ENCODE measurements at regions not wholly inside any gene's neighbourhood (a gene's known extent, or its start where the extent isn't known, plus 50 kb on each side); places are given as distances from the start of the nearest gene placed in this dataset.

GRCh38 chr3:30085486-30085885, 520.9 kb upstream of the TGFBR2 start:
- H3K36me3 ChIP-seq (ENCODE audit: control insufficient read depth, insufficient read depth, low read length), result no peaks in the 10 kb centered on the region
- Mint-ChIP-seq H3K9me3 (ENCODE audit: unreplicated experiment) (peaks cover 24% of the 10 kb centered on the region), H3K27me3 (ENCODE audit: insufficient read depth, unreplicated experiment) (no peaks in the 10 kb centered on the region), H3K4me3 (ENCODE audit: unreplicated experiment) (no peak overlapping the region), H3K36me3 (ENCODE audit: insufficient read depth, unreplicated experiment) (peaks cover 6% of the 10 kb centered on the region), H3K27ac (ENCODE audit: unreplicated experiment) (no peak overlapping the region), H3K4me1 (ENCODE audit: low read depth, unreplicated experiment) (peaks cover 24% of the 10 kb centered on the region)
- no peak for DNase-seq
- TF ChIP-seq, protein P1, sequence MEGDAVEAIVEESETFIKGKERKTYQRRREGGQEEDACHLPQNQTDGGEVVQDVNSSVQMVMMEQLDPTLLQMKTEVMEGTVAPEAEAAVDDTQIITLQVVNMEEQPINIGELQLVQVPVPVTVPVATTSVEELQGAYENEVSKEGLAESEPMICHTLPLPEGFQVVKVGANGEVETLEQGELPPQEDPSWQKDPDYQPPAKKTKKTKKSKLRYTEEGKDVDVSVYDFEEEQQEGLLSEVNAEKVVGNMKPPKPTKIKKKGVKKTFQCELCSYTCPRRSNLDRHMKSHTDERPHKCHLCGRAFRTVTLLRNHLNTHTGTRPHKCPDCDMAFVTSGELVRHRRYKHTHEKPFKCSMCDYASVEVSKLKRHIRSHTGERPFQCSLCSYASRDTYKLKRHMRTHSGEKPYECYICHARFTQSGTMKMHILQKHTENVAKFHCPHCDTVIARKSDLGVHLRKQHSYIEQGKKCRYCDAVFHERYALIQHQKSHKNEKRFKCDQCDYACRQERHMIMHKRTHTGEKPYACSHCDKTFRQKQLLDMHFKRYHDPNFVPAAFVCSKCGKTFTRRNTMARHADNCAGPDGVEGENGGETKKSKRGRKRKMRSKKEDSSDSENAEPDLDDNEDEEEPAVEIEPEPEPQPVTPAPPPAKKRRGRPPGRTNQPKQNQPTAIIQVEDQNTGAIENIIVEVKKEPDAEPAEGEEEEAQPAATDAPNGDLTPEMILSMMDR (IDR thresholded peaks at IDR 0.05; ENCODE audit: insufficient read depth in 1 of 2, low read depth in 1 of 2, low read length in 1 of 2, severe bottlenecking in 1 of 2, unreplicated experiment in 1 of 2), result no peak
- intact Hi-C loops (cut with micrococcal nuclease; ENCODE audit: unreplicated experiment), result no loop called here
- H3K27me3 ChIP-seq (replicated peaks; ENCODE audit: control insufficient read depth, insufficient read depth, low read length), result no peaks in the 10 kb centered on the region
- H3K9me3 ChIP-seq, result peaks cover 10% of the 10 kb centered on the region
- peaks cover 28% of the 10 kb centered on the region for H3K4me1 ChIP-seq
- CTCF ChIA-PET, result no interaction called here
- H3K4me3 ChIP-seq (ENCODE audit: low read depth, low read length), result no peak overlapping the region
- POLR2A ChIA-PET, result no interaction called here
- no TSS peak for BruUV-seq (replicated peaks)

GRCh38 chr3:30091686-30092085, 514.7 kb upstream of the TGFBR2 start:
- no peaks in the 10 kb centered on the region for H3K4me1 Mint-ChIP-seq (ENCODE audit: low read depth, unreplicated experiment)
- no peaks in the 10 kb centered on the region for H3K4me1 ChIP-seq
- H3K27ac Mint-ChIP-seq (ENCODE audit: unreplicated experiment), result no peak overlapping the region
- no TSS peak for BruUV-seq (replicated peaks)
- no peak overlapping the region for H3K4me3 Mint-ChIP-seq (ENCODE audit: unreplicated experiment)
- intact Hi-C loops (cut with micrococcal nuclease; ENCODE audit: unreplicated experiment), result no loop called here
- H3K9me3 ChIP-seq, result peaks cover 7% of the 10 kb centered on the region; the same call in 1 of the 2 replicates
- no peaks in the 10 kb centered on the region for H3K27me3 Mint-ChIP-seq (ENCODE audit: insufficient read depth, unreplicated experiment)
- no peaks in the 10 kb centered on the region for H3K27me3 ChIP-seq (replicated peaks; ENCODE audit: control insufficient read depth, insufficient read depth, low read length)
- H3K36me3 ChIP-seq (ENCODE audit: control insufficient read depth, insufficient read depth, low read length), result no peaks in the 10 kb centered on the region
- DNase-seq, result no peak
- H3K36me3 Mint-ChIP-seq (ENCODE audit: insufficient read depth, unreplicated experiment), result no peaks in the 10 kb centered on the region
- no peak overlapping the region for H3K4me3 ChIP-seq (ENCODE audit: low read depth, low read length)
- ChIA-PET CTCF (no interaction called here), POLR2A (no interaction called here)
- peaks cover 12% of the 10 kb centered on the region for H3K9me3 Mint-ChIP-seq (ENCODE audit: unreplicated experiment)
- TF ChIP-seq, protein P1 (IDR thresholded peaks at IDR 0.05; ENCODE audit: insufficient read depth in 1 of 2, low read depth in 1 of 2, low read length in 1 of 2, severe bottlenecking in 1 of 2, unreplicated experiment in 1 of 2), result no peak

- no peak for DNase-seq
- H3K9me3 ChIP-seq, result peaks cover 7% of the 10 kb centered on the region; the same call in 1 of the 2 replicates
- ChIA-PET POLR2A (no interaction called here), CTCF (no interaction called here)
- no peaks in the 10 kb centered on the region for H3K36me3 ChIP-seq (ENCODE audit: control insufficient read depth, insufficient read depth, low read length)
- Mint-ChIP-seq H3K27me3 (ENCODE audit: insufficient read depth, unreplicated experiment) (no peaks in the 10 kb centered on the region), H3K27ac (ENCODE audit: unreplicated experiment) (no peak overlapping the region), H3K4me3 (ENCODE audit: unreplicated experiment) (no peak overlapping the region), H3K9me3 (ENCODE audit: unreplicated experiment) (peaks cover 26% of the 10 kb centered on the region), H3K4me1 (ENCODE audit: low read depth, unreplicated experiment) (peaks cover 12% of the 10 kb centered on the region), H3K36me3 (ENCODE audit: insufficient read depth, unreplicated experiment) (no peaks in the 10 kb centered on the region)
- TF ChIP-seq, protein P1 (IDR thresholded peaks at IDR 0.05; ENCODE audit: insufficient read depth in 1 of 2, low read depth in 1 of 2, low read length in 1 of 2, severe bottlenecking in 1 of 2, unreplicated experiment in 1 of 2), result no peak
- intact Hi-C loops (cut with micrococcal nuclease; ENCODE audit: unreplicated experiment), result no loop called here
- no TSS peak for BruUV-seq (replicated peaks)
- H3K4me3 ChIP-seq (ENCODE audit: low read depth, low read length), result no peak overlapping the region
- H3K4me1 ChIP-seq, result peaks cover 9% of the 10 kb centered on the region; the same call in 1 of the 2 replicates
- H3K27me3 ChIP-seq (replicated peaks; ENCODE audit: control insufficient read depth, insufficient read depth, low read length), result no peaks in the 10 kb centered on the region
These were observed 509.3 kb upstream of the TGFBR2 start for GRCh38 chr3:30097022-30097650.

Measured in Caco-2 (cell line).